ENCODE measurements at regions not wholly inside any gene's neighbourhood (a gene's known extent, or its start where the extent isn't known, plus 50 kb on each side); places are given as distances from the start of the nearest gene placed in this dataset.

DNA sequence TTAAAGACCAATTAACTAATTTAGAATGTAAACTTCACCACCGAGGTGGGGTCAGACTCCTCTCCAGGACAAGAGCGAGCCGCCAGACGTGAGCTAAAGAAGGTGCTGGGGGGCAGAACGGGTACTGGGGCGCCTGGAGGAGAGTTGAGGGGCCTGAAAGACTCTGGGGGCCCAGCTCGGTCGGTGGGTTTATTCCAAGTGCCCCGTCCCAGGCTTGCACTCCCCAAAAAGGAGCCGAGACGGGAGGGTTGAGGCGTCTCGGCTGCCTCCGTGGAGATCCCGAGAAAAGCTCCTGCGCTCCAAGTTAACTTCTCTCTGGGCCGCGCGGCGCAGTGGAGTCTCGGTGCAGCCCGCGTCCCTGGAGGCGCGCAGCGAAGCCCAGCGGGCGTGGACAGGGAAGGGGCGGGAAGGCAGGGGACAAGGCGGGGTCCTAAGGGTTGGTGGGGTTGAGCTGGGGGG, 553.3 kb downstream of the TFEC start:
- TF ChIP-seq EZH2 (IDR thresholded peaks at IDR 0.05; ENCODE audit: borderline replicate concordance, low read length) = no peak
- TF ChIP-seq, protein P1, sequence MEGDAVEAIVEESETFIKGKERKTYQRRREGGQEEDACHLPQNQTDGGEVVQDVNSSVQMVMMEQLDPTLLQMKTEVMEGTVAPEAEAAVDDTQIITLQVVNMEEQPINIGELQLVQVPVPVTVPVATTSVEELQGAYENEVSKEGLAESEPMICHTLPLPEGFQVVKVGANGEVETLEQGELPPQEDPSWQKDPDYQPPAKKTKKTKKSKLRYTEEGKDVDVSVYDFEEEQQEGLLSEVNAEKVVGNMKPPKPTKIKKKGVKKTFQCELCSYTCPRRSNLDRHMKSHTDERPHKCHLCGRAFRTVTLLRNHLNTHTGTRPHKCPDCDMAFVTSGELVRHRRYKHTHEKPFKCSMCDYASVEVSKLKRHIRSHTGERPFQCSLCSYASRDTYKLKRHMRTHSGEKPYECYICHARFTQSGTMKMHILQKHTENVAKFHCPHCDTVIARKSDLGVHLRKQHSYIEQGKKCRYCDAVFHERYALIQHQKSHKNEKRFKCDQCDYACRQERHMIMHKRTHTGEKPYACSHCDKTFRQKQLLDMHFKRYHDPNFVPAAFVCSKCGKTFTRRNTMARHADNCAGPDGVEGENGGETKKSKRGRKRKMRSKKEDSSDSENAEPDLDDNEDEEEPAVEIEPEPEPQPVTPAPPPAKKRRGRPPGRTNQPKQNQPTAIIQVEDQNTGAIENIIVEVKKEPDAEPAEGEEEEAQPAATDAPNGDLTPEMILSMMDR (IDR thresholded peaks at IDR 0.05; ENCODE audit: low read length) = no peak

Data from OCI-LY1 (cell line).